ENCODE measurements at regions not wholly inside any gene's neighbourhood (a gene's known extent, or its start where the extent isn't known, plus 50 kb on each side); places are given as distances from the start of the nearest gene placed in this dataset.

DNA sequence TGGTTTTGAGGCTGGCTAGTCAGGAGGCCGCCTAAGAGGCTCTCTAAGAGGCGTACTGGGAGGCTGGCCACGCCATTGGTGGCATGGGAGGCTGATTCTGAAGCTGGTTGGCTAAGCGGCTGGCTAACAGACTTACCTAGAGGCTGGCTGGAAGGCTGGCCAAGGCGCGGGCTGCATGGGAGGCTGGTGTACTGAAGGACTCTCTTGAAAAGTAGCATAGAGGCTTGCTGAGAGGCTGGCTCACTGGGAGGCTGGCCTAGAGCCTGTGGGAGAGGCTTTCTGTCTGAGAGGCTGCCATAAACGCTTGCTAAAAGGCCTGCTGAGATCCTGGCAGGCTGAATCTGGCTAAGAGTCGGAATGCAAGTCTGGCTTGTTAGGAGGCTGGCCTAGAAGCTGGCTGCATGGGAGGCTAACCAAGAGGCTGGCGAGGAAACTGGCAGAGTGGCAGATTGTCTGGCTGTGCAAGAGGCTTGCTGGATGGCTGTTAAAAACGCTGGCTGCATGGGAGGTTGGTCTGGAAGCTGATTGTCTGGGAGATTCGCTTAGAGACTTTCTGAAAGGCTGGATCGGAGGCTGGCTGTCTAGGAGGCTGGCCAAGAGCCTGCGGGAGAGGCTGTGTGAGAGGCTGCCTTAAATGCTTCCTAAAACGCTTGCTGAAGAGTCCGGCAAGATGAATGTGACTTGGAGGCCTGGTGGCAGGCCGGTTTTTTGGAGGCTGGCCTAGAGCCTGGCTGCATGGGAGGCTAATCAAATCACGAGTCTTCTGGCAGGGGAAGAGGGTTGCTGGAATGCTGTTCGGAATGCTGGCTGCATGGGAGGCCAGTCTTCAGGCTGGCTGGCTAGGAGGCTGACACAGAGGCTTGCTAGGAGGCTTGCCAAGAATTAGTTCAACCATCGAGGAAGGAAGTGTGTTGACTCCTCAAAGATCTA lies 134.2 kb downstream of the OR13A1 start:
- Histone ChIP-seq H4K8ac (ENCODE audit: low read depth, low read length) (no peak overlapping the region), H3K79me2 (ENCODE audit: control insufficient read depth, insufficient read depth, low read length, poor library complexity) (no peaks in the 10 kb centered on the region), H2AK5ac (ENCODE audit: low read length) (no peak overlapping the region), H3K4me2 (ENCODE audit: low read length) (no peak overlapping the region), H3K4me3 (ENCODE audit: low read depth, low read length) (no peak overlapping the region), H3K9ac (ENCODE audit: low read length) (no peak overlapping the region), H3K27ac (ENCODE audit: low read depth, low read length) (no peak overlapping the region), H3K79me1 (ENCODE audit: low read length) (no peaks in the 10 kb centered on the region), H2BK120ac (ENCODE audit: insufficient read depth, low read length, poor library complexity) (no peak overlapping the region), H2BK5ac (ENCODE audit: low read depth, low read length, poor library complexity) (no peak overlapping the region), H3K14ac (ENCODE audit: low read length) (no peak overlapping the region), H4K91ac (ENCODE audit: low read depth, low read length) (no peak overlapping the region), H3K27me3 (ENCODE audit: insufficient read depth, low read length) (no peaks in the 10 kb centered on the region), H3K18ac (ENCODE audit: low read length) (no peak overlapping the region), H2BK12ac (ENCODE audit: low read length) (no peak overlapping the region), H2AFZ (ENCODE audit: insufficient read depth, low read length, poor library complexity) (no peak overlapping the region), H3K36me3 (ENCODE audit: control insufficient read depth in 1 of 2, insufficient read depth in 2 of 2, low read length in 2 of 2) (no peaks in the 10 kb centered on the region), H3K23ac (ENCODE audit: low read length) (no peak overlapping the region), H4K12ac (ENCODE audit: low read depth, low read length) (no peak overlapping the region), H3K4ac (ENCODE audit: low read depth, low read length) (no peak overlapping the region), H3K9me3 (ENCODE audit: insufficient read depth, low read depth, low read length) (no peaks in the 10 kb centered on the region), H3K4me1 (ENCODE audit: control insufficient read depth in 1 of 2, insufficient read depth in 2 of 2, low read length in 2 of 2) (no peaks in the 10 kb centered on the region)
- DNase-seq, result peak; percentile 51 to 69
- no CpG with 5 or more reads among the region's 19 CpGs for WGBS (ENCODE audit: extremely low coverage, insufficient coverage, insufficient read length)

DNA sequence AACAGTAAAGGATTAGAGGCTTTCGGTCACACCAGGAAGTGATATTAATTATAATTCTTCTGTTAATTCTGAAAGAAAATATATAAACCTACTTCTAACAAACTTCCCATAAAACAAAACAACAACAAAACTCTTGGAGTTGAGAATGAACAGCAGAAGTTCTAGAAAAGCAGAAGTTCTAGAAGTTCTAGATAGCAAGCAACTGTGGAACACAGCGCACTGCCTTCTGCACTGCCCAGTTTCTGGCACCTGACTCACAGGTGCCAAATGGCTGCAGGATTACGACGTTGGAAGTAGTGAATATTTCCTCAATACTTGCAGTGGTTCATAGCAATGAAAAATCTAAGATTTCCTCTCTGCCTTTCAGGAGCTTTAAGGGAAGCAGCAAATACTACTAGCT lies 132.2 kb downstream of the OR13A1 start:
- no peaks in the 10 kb centered on the region for H3K36me3 ChIP-seq (ENCODE audit: control insufficient read depth in 1 of 2, insufficient read depth in 2 of 2, low read length in 2 of 2)
- H3K27me3 ChIP-seq (ENCODE audit: insufficient read depth, low read length), result no peaks in the 10 kb centered on the region
- H3K9ac ChIP-seq (ENCODE audit: low read length), result no peak overlapping the region
- no peak overlapping the region for H2AFZ ChIP-seq (ENCODE audit: insufficient read depth, low read length, poor library complexity)
- H2BK12ac ChIP-seq (ENCODE audit: low read length), result no peak overlapping the region
- no peak overlapping the region for H4K8ac ChIP-seq (ENCODE audit: low read depth, low read length)
- H3K4me2 ChIP-seq (ENCODE audit: low read length), result no peak overlapping the region
- H3K27ac ChIP-seq (ENCODE audit: low read depth, low read length), result no peak overlapping the region
- H2AK5ac ChIP-seq (ENCODE audit: low read length), result no peak overlapping the region
- H3K4me3 ChIP-seq (ENCODE audit: low read depth, low read length), result no peak overlapping the region
- no peak overlapping the region for H2BK5ac ChIP-seq (ENCODE audit: low read depth, low read length, poor library complexity)
- no peaks in the 10 kb centered on the region for H3K9me3 ChIP-seq (ENCODE audit: insufficient read depth, low read depth, low read length)
- no peak for DNase-seq
- H2BK120ac ChIP-seq (ENCODE audit: insufficient read depth, low read length, poor library complexity), result no peak overlapping the region
- no peaks in the 10 kb centered on the region for H3K4me1 ChIP-seq (ENCODE audit: control insufficient read depth in 1 of 2, insufficient read depth in 2 of 2, low read length in 2 of 2)
- no peak overlapping the region for H3K4ac ChIP-seq (ENCODE audit: low read depth, low read length)
- no peak overlapping the region for H4K91ac ChIP-seq (ENCODE audit: low read depth, low read length)
- no peak overlapping the region for H3K23ac ChIP-seq (ENCODE audit: low read length)
- H4K12ac ChIP-seq (ENCODE audit: low read depth, low read length), result no peak overlapping the region
- WGBS (ENCODE audit: extremely low coverage, insufficient coverage, insufficient read length), result no CpG with 5 or more reads among the region's 4 CpGs
- H3K79me2 ChIP-seq (ENCODE audit: control insufficient read depth, insufficient read depth, low read length, poor library complexity), result no peaks in the 10 kb centered on the region
- H3K79me1 ChIP-seq (ENCODE audit: low read length), result no peaks in the 10 kb centered on the region
- H3K14ac ChIP-seq (ENCODE audit: low read length), result no peak overlapping the region
- no peak overlapping the region for H3K18ac ChIP-seq (ENCODE audit: low read length)

DNA sequence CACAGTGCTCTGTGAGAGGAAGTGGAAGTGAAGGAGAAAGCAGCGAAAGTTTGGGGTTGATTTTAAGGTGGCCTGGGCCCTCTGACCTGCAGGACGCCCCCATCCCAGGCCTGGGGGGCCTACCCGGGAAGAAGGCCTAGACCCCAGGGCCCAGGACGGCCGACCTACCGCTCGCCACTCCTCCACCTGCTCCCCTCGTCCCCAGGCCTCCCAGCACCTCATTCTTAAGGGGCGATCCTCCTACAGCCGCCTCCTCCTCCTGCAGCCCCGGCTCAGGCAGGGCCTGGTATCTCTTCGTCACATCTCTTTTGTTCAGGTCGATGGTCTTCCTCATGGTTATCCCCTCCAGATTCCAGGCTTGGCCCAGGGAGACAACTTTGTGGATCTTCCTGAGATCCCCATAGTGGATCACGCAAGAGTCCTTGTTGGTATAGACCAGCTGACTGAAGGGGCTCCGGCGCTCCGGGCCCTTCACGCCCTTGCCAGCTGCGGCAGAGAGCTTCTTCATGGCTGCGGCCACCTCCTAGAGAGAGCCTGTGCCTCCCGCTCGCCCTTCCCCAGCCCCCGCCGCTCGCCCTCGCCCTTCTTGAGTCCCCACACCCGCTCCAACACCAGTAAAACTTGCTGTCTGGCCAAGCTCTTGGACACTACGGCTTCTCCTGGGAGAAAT lies 117.5 kb downstream of the OR13A1 start:
- H4K91ac ChIP-seq (ENCODE audit: low read depth, low read length), result no peak overlapping the region
- H3K9ac ChIP-seq (ENCODE audit: low read length), result no peak overlapping the region
- H3K79me2 ChIP-seq (ENCODE audit: control insufficient read depth, insufficient read depth, low read length, poor library complexity), result no peaks in the 10 kb centered on the region
- H3K4me1 ChIP-seq (ENCODE audit: control insufficient read depth in 1 of 2, insufficient read depth in 2 of 2, low read length in 2 of 2), result no peaks in the 10 kb centered on the region
- H3K9me3 ChIP-seq (ENCODE audit: insufficient read depth, low read depth, low read length), result no peaks in the 10 kb centered on the region
- no peak overlapping the region for H2BK12ac ChIP-seq (ENCODE audit: low read length)
- no peak for DNase-seq
- no peak overlapping the region for H3K23ac ChIP-seq (ENCODE audit: low read length)
- H3K27me3 ChIP-seq (ENCODE audit: insufficient read depth, low read length), result no peaks in the 10 kb centered on the region
- no peak overlapping the region for H3K18ac ChIP-seq (ENCODE audit: low read length)
- H4K12ac ChIP-seq (ENCODE audit: low read depth, low read length), result no peak overlapping the region
- no peak overlapping the region for H3K14ac ChIP-seq (ENCODE audit: low read length)
- no peak overlapping the region for H3K4me2 ChIP-seq (ENCODE audit: low read length)
- H3K79me1 ChIP-seq (ENCODE audit: low read length), result no peaks in the 10 kb centered on the region
- no peak overlapping the region for H2BK120ac ChIP-seq (ENCODE audit: insufficient read depth, low read length, poor library complexity)
- H2BK5ac ChIP-seq (ENCODE audit: low read depth, low read length, poor library complexity), result no peak overlapping the region
- no peaks in the 10 kb centered on the region for H3K36me3 ChIP-seq (ENCODE audit: control insufficient read depth in 1 of 2, insufficient read depth in 2 of 2, low read length in 2 of 2)
- no peak overlapping the region for H3K4me3 ChIP-seq (ENCODE audit: low read depth, low read length)
- no peak overlapping the region for H2AK5ac ChIP-seq (ENCODE audit: low read length)
- no peak overlapping the region for H4K8ac ChIP-seq (ENCODE audit: low read depth, low read length)
- WGBS (ENCODE audit: extremely low coverage, insufficient coverage, insufficient read length), result no CpG with 5 or more reads among the region's 28 CpGs
- no peak overlapping the region for H2AFZ ChIP-seq (ENCODE audit: insufficient read depth, low read length, poor library complexity)
- no peak overlapping the region for H3K27ac ChIP-seq (ENCODE audit: low read depth, low read length)
- no peak overlapping the region for H3K4ac ChIP-seq (ENCODE audit: low read depth, low read length)

DNA sequence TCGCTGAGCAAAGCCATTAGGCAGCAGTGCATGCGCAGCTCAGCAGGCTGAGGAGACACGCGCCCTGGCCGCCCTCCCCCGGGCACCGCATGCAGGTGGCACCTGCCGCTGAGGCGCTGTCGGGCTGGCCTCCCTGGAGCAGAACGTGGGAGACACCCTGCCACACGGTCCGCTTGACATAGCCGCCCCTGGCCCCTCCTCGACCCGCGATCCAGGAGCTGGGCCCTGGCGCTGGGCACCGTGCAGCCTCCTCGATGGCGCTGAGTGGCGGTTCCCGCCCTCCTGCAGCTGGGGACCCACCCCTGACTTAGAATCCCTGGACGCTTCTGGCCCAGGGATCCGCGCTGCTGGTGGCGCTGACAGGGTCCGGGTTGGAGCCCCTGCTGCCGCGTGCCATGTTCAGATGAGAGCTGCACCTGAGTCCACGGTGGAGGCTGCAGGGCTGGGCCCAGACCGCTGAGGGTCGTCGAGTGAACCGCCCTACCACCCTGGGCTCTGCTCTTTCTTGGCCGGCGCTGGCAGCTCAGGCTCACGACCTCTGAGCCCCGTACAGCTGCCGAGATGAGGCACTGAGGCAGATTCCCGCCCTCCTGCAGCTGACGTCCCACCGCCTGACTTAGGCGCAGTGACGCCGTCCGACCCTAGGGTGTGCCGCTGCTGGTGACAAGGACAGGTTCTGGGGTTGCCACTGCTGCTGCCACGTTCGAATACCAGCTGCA lies 116.8 kb downstream of the OR13A1 start:
- H3K18ac ChIP-seq (ENCODE audit: low read length), result no peak overlapping the region
- no peak overlapping the region for H3K14ac ChIP-seq (ENCODE audit: low read length)
- H2BK120ac ChIP-seq (ENCODE audit: insufficient read depth, low read length, poor library complexity), result no peak overlapping the region
- no CpG with 5 or more reads among the region's 50 CpGs for WGBS (ENCODE audit: extremely low coverage, insufficient coverage, insufficient read length)
- no peak overlapping the region for H3K23ac ChIP-seq (ENCODE audit: low read length)
- H3K79me1 ChIP-seq (ENCODE audit: low read length), result no peaks in the 10 kb centered on the region
- H2AFZ ChIP-seq (ENCODE audit: insufficient read depth, low read length, poor library complexity), result no peak overlapping the region
- no peak for DNase-seq
- no peak overlapping the region for H2BK5ac ChIP-seq (ENCODE audit: low read depth, low read length, poor library complexity)
- H3K4me2 ChIP-seq (ENCODE audit: low read length), result no peak overlapping the region
- no peaks in the 10 kb centered on the region for H3K79me2 ChIP-seq (ENCODE audit: control insufficient read depth, insufficient read depth, low read length, poor library complexity)
- no peak overlapping the region for H4K91ac ChIP-seq (ENCODE audit: low read depth, low read length)
- no peak overlapping the region for H3K27ac ChIP-seq (ENCODE audit: low read depth, low read length)
- no peaks in the 10 kb centered on the region for H3K36me3 ChIP-seq (ENCODE audit: control insufficient read depth in 1 of 2, insufficient read depth in 2 of 2, low read length in 2 of 2)
- H2BK12ac ChIP-seq (ENCODE audit: low read length), result no peak overlapping the region
- H3K27me3 ChIP-seq (ENCODE audit: insufficient read depth, low read length), result no peaks in the 10 kb centered on the region
- no peak overlapping the region for H4K12ac ChIP-seq (ENCODE audit: low read depth, low read length)
- no peak overlapping the region for H4K8ac ChIP-seq (ENCODE audit: low read depth, low read length)
- no peak overlapping the region for H2AK5ac ChIP-seq (ENCODE audit: low read length)
- no peak overlapping the region for H3K4ac ChIP-seq (ENCODE audit: low read depth, low read length)
- no peak overlapping the region for H3K9ac ChIP-seq (ENCODE audit: low read length)
- no peaks in the 10 kb centered on the region for H3K4me1 ChIP-seq (ENCODE audit: control insufficient read depth in 1 of 2, insufficient read depth in 2 of 2, low read length in 2 of 2)
- no peak overlapping the region for H3K4me3 ChIP-seq (ENCODE audit: low read depth, low read length)
- no peaks in the 10 kb centered on the region for H3K9me3 ChIP-seq (ENCODE audit: insufficient read depth, low read depth, low read length)
